IPS DF 6.9 (cell line): ENCODE measurements at regions not wholly inside any gene's neighbourhood (a gene's known extent, or its start where the extent isn't known, plus 50 kb on each side); places are given as distances from the start of the nearest gene placed in this dataset.

Source experiments
- DNase-seq: peaks from one replicate; pipeline ENCODE4 v3.0.0-alpha.2; 2013; ENCODE audit warnings: low read depth, low spot score
- H3K27ac ChIP-seq: one replicate; pipeline ENCODE4 v1.5.1; 2013; ENCODE audit warnings: low read length, control low read depth
- H3K27me3 ChIP-seq: 2 replicates; pipeline ENCODE4 v1.6.1; 2013; ENCODE audit warnings: mild to moderate bottlenecking, low read length; ENCODE audit not compliant: control insufficient read depth, insufficient read depth
- H3K36me3 ChIP-seq: 2 replicates; pipeline ENCODE4 v1.6.1; 2013; ENCODE audit warnings: low read length; ENCODE audit not compliant: control insufficient read depth, insufficient read depth
- H3K4me1 ChIP-seq: 2 replicates; pipeline ENCODE4 v1.6.1; 2013; ENCODE audit warnings: low read length; ENCODE audit not compliant: control insufficient read depth, insufficient read depth
- H3K4me3 ChIP-seq: 2 replicates; pipeline ENCODE4 v1.5.1; 2013; ENCODE audit warnings: mild to moderate bottlenecking, low read length
- H3K9me3 ChIP-seq: 2 replicates; pipeline ENCODE4 v1.6.1; 2013; ENCODE audit warnings: low read length, inconsistent platforms; ENCODE audit not compliant: control insufficient read depth, insufficient read depth
- WGBS: extraction: QIAGEN DNeasy Blood & Tissue Kit; methylation state at CpG from one replicate; pipeline ENCODE4 v1.1.7; 2013; ENCODE audit warnings: mixed read lengths, missing lambda C conversion rate; ENCODE audit not compliant: insufficient read length, insufficient coverage; 5-methylcytosine and 5-hydroxymethylcytosine counted together

- Histone ChIP-seq H3K9me3 (no peaks in the 10 kb centered on the region), H3K4me3 (no peak overlapping the region), H3K27ac (no peak overlapping the region), H3K4me1 (peaks cover 2% of the 10 kb centered on the region; the same call in 1 of the 2 replicates), H3K36me3 (no peaks in the 10 kb centered on the region), H3K27me3 (no peaks in the 10 kb centered on the region)
- no peak for DNase-seq
- no CpG with 5 or more reads among the region's 6 CpGs for WGBS
Observed at GRCh38 chr11:33476945-33477606, 219.9 kb downstream of the HIPK3 start.

- Histone ChIP-seq H3K9me3 (no peaks in the 10 kb centered on the region), H3K4me1 (peaks cover 2% of the 10 kb centered on the region; the same call in 1 of the 2 replicates), H3K4me3 (no peak overlapping the region), H3K27ac (no peak overlapping the region), H3K36me3 (no peaks in the 10 kb centered on the region), H3K27me3 (no peaks in the 10 kb centered on the region)
- no peak for DNase-seq
- no CpG with 5 or more reads among the region's 5 CpGs for WGBS
Observed at GRCh38 chr11:33475993-33476392, 218.8 kb downstream of the HIPK3 start.

- DNase-seq, result no peak
- WGBS, result no CpG with 5 or more reads among the region's 4 CpGs
- no peak overlapping the region for H3K4me3 ChIP-seq
- no peak overlapping the region for H3K27ac ChIP-seq
- no peaks in the 10 kb centered on the region for H3K36me3 ChIP-seq
- peaks cover 2% of the 10 kb centered on the region; the same call in 1 of the 2 replicates for H3K4me1 ChIP-seq
- no peaks in the 10 kb centered on the region for H3K27me3 ChIP-seq
- no peaks in the 10 kb centered on the region for H3K9me3 ChIP-seq
Observed at GRCh38 chr11:33474866-33475265, 217.7 kb downstream of the HIPK3 start.

- Histone ChIP-seq H3K36me3 (no peaks in the 10 kb centered on the region), H3K4me1 (no peaks in the 10 kb centered on the region), H3K27me3 (no peaks in the 10 kb centered on the region), H3K4me3 (no peak overlapping the region), H3K27ac (no peak overlapping the region), H3K9me3 (no peaks in the 10 kb centered on the region)
- no CpG with 5 or more reads among the region's 1 CpG for WGBS
- DNase-seq, result no peak
Observed at GRCh38 chr11:33471541-33471940, 214.4 kb downstream of the HIPK3 start.

GRCh38 chr11:33467966-33468365, 210.8 kb downstream of the HIPK3 start:
- Histone ChIP-seq H3K9me3 (no peaks in the 10 kb centered on the region), H3K4me3 (no peak overlapping the region), H3K4me1 (no peaks in the 10 kb centered on the region), H3K36me3 (no peaks in the 10 kb centered on the region), H3K27ac (no peak overlapping the region), H3K27me3 (no peaks in the 10 kb centered on the region)
- no peak for DNase-seq
- no CpG with 5 or more reads among the region's 4 CpGs for WGBS

- Histone ChIP-seq H3K27me3 (no peaks in the 10 kb centered on the region; the same call in 1 of the 2 replicates), H3K9me3 (no peaks in the 10 kb centered on the region), H3K4me1 (no peaks in the 10 kb centered on the region), H3K36me3 (no peaks in the 10 kb centered on the region), H3K4me3 (no peak overlapping the region), H3K27ac (no peak overlapping the region)
- DNase-seq, result no peak
- WGBS, result no CpG with 5 or more reads among the region's 4 CpGs
Observed at GRCh38 chr11:33463059-33463458, 205.9 kb downstream of the HIPK3 start.

GRCh38 chr11:33461369-33462125, 204.4 kb downstream of the HIPK3 start:
- no peaks in the 10 kb centered on the region; the same call in 1 of the 2 replicates for H3K27me3 ChIP-seq
- H3K4me1 ChIP-seq, result no peaks in the 10 kb centered on the region
- WGBS, result no CpG with 5 or more reads among the region's 4 CpGs
- H3K9me3 ChIP-seq, result no peaks in the 10 kb centered on the region
- no peak overlapping the region for H3K27ac ChIP-seq
- H3K4me3 ChIP-seq, result no peak overlapping the region
- H3K36me3 ChIP-seq, result no peaks in the 10 kb centered on the region
- DNase-seq, result no peak

GRCh38 chr11:33457948-33458347, 200.8 kb downstream of the HIPK3 start:
- H3K9me3 ChIP-seq, result no peaks in the 10 kb centered on the region
- DNase-seq, result no peak
- no peaks in the 10 kb centered on the region for H3K4me1 ChIP-seq
- no CpG with 5 or more reads among the region's 5 CpGs for WGBS
- H3K27me3 ChIP-seq, result no peaks in the 10 kb centered on the region; the same call in 1 of the 2 replicates
- H3K4me3 ChIP-seq, result no peak overlapping the region
- H3K36me3 ChIP-seq, result no peaks in the 10 kb centered on the region
- no peak overlapping the region for H3K27ac ChIP-seq

- DNase-seq, result no peak
- H3K27ac ChIP-seq, result no peak overlapping the region
- no peaks in the 10 kb centered on the region; the same call in 1 of the 2 replicates for H3K27me3 ChIP-seq
- no peaks in the 10 kb centered on the region for H3K9me3 ChIP-seq
- WGBS, result no CpG with 5 or more reads among the region's 4 CpGs
- H3K4me1 ChIP-seq, result no peaks in the 10 kb centered on the region
- H3K4me3 ChIP-seq, result no peak overlapping the region
- no peaks in the 10 kb centered on the region for H3K36me3 ChIP-seq
Observed at GRCh38 chr11:33455867-33456463, 198.8 kb downstream of the HIPK3 start.

- H3K36me3 ChIP-seq, result no peaks in the 10 kb centered on the region
- H3K4me1 ChIP-seq, result no peaks in the 10 kb centered on the region
- H3K27me3 ChIP-seq, result no peaks in the 10 kb centered on the region; the same call in 1 of the 2 replicates
- WGBS, result 57% methylated on average over 1 of the region's 1 CpG
- no peak overlapping the region for H3K27ac ChIP-seq
- no peaks in the 10 kb centered on the region for H3K9me3 ChIP-seq
- no peak for DNase-seq
- no peak overlapping the region for H3K4me3 ChIP-seq
Observed at GRCh38 chr11:33454264-33454663, 197.1 kb downstream of the HIPK3 start.
